Raji (cell line): ENCODE measurements at regions not wholly inside any gene's neighbourhood (a gene's known extent, or its start where the extent isn't known, plus 50 kb on each side); places are given as distances from the start of the nearest gene placed in this dataset.

ENCODE experiments used
- POLR2A ChIP-seq: IDR thresholded peaks from 2 replicates; pipeline ENCODE4 v1.6.1; 2011; ENCODE audit warnings: low read depth, low read length, control low read depth; ENCODE audit not compliant: insufficient read depth

- TF ChIP-seq POLR2A, result no peak
Measured at GRCh38 chr22:49062802-49063544, 764.7 kb downstream of the BRD1 start.

GRCh38 chr22:49062155-49062801 lies 765.4 kb downstream of the BRD1 start:
- no peak for TF ChIP-seq POLR2A

- TF ChIP-seq POLR2A, result no peak
Measured at GRCh38 chr22:49057910-49058309, 769.8 kb downstream of the BRD1 start.

- no peak for TF ChIP-seq POLR2A
Measured at GRCh38 chr22:49056301-49056700, 771.4 kb downstream of the BRD1 start.

DNA sequence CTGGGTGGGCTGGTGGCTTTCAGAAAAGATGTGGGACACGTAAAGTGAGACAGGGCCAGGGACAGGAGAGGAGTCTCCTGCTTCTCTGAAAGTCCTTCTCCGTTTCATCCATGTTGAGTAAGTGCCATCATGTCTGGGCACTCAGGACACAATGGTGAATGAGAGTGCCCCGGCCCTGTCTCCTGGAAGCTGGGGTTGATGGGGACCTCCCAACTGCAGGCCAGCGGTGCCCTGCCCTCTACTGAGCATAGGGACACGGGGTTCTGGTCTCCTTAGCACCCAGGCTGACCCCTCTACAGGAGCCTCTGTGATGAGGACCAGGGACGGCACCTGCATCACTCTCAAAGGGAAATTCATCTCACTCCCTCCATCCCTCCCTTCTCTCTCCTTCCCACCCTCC lies 772.3 kb downstream of the BRD1 start:
- no peak for TF ChIP-seq POLR2A

DNA sequence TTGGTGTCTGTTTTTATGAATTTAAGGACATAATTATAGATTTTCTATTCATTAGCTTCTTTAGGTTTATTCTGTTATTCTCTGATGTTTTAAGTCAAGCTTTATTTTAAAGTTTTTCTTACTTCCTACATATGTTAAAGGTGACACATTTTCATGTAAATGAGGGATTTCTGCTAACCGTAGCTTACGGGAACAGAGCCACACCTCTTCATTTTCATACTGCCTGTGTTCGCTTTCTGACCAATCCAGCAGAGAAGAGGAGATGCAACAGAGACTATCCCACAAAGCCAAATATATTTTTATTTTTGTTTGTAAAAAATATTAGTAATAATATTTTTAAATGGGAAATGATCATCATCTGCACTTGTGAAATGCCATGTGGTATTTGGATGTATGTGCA lies 774.1 kb downstream of the BRD1 start:
- TF ChIP-seq POLR2A, result no peak

DNA sequence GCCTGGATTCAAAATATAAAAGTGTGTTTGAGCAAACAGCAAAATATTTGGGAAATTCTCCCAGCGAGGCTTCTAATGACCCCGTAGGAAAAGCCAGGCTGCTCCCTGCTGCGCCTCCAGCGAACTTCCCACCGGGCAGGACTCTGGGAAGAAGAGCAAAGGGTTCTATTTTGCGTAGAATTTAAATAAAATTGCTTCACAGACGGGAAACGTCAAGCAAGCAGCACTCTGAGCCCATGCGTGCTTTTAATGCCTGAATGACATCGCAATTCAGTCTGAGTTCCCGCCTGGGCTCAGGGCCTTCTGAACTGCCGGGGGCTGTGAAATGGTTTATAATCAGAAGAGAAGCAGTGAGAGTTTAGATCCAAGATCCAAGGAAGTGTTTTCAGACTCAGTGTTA lies 775.1 kb downstream of the BRD1 start:
- TF ChIP-seq POLR2A, result no peak

GRCh38 chr22:49052023-49052538 lies 775.6 kb downstream of the BRD1 start:
- TF ChIP-seq POLR2A, result no peak

GRCh38 chr22:49051491-49052022 lies 776.1 kb downstream of the BRD1 start:
- no peak for TF ChIP-seq POLR2A

- no peak for TF ChIP-seq POLR2A
Measured at GRCh38 chr22:49049691-49050090, 778.0 kb downstream of the BRD1 start.

GRCh38 chr22:49048591-49048990 lies 779.1 kb downstream of the BRD1 start:
- no peak for TF ChIP-seq POLR2A

GRCh38 chr22:49047447-49047846 lies 780.2 kb downstream of the BRD1 start:
- TF ChIP-seq POLR2A, result no peak

- no peak for TF ChIP-seq POLR2A
Measured at GRCh38 chr22:49046546-49047361, 780.9 kb downstream of the BRD1 start.

GRCh38 chr22:49046000-49046545 lies 781.6 kb downstream of the BRD1 start:
- no peak for TF ChIP-seq POLR2A

DNA sequence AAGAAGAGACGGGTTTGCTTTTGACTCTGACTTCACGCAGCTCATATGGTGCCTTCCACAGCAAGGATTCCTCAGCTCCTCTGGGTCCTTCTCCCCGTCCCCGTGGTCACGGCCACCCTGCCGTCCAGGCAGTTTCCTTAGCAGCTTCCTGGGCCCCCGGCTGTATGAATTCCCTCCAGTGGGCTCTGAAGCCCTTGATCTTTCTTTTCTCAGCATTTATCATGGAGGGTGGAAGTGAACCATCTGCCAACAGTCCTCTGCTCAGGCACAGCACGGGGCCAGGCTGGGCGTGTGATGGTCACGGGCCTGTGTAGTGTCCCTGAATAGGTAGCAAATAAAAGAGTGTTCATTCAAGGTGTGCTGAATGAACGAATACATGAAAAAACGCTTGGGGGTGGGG lies 782.4 kb downstream of the BRD1 start:
- TF ChIP-seq POLR2A, result no peak
